GM18502 (cell line): ENCODE measurements at regions not wholly inside any gene's neighbourhood (a gene's known extent, or its start where the extent isn't known, plus 50 kb on each side); places are given as distances from the start of the nearest gene placed in this dataset.

Experiments used
- ATAC-seq: cut with Tn5 transposase; IDR thresholded peaks from one replicate; pipeline ENCODE4 v1.9.1; 2021; ENCODE audit warnings: mild to moderate bottlenecking; ENCODE audit not compliant: unreplicated experiment, poor library complexity

DNA sequence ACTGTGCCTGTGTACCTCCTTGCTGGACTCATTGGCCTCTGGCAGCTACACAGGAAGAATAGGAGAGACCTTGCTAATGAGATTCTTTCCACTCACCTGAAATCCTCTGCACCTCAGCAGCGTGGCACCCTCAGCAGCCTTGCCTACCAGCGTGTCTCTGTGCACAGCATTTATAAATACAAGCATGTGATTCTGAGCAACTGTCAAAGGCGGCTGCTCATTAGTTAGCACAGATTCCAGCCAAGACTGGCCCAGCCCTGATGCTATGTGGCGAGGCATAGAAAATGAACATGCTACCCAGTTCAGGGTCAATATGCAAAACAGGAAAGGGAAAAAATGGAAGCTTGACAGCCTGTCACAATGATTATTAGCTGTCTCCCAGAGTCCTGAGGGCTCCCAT is 298.0 kb downstream of the C4orf33 start:
- no peak for ATAC-seq

DNA sequence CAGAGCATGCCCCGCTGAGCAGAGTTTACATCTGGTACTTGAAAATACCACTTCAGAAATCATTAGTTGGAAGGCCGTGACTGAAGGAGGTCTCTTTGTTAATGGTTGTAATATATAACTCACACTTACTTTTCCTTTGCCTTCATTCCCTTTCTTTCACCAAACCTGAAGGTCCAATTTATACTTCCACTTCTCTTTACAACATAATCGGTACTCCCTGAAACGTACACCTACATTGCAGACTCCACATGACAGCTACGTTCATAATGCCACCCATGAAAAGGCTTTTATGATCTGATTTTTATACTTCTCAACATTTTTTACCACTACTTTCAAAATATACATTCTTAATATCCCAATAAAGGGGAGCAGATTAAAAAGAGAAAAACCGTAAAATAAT is 298.7 kb downstream of the C4orf33 start:
- ATAC-seq, result no peak

DNA sequence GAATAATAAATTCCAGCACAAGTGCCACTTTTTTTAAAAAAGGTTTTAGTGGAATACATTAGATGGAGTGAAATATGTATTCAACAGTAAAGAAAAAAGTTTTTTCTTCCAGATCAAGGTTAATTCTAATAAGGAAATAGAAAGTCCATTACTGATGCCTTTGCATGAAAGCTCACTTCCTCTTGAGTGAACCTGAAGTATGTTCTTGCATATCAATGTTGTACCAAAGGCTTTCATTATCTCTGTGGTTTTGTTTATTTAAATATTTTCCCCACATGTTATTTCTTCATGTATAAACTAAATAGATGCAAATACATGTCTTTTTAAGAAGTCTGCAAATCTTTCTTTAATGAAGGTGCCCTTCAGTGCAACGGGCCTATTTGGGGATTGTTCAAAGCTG is 307.9 kb downstream of the C4orf33 start:
- peak; percentile 58 for ATAC-seq

DNA sequence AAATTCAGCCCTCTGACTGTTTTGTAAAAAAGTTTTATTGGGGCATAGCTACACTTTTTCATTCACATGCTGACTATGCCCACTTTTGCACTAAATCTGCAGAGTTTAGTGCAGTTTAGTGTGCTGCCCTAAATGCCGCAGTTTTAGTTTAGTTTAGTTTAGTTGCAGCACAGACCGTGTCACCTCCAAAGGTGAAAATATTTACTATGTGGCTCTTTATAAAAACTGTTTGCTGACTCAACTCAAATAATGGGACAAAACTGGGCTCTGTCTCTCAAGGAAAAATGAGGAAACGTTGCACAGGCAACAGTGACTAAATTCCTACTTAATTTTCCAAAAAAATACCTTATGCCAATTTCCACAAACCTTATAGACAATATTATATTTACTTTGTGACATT is 314.2 kb downstream of the C4orf33 start:
- no peak for ATAC-seq

DNA sequence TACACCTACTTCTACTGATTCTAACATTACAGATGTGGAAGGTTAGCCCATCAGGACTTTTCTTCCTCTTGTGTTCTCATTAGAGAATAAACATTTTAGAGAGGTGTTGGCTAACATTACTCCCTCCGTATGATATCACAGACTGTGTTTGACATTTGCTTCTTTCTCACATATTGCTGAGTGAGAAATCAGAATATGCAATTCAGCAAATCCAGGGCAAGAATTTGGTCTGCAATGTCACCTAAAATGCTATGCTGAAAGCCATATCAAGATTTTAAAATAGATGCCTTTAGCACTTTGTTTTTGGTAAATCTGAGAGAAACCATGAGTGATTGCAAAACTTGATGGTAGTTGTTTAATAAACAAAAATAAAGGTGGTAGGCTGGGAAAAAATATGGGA is 319.1 kb downstream of the C4orf33 start:
- no peak for ATAC-seq

DNA sequence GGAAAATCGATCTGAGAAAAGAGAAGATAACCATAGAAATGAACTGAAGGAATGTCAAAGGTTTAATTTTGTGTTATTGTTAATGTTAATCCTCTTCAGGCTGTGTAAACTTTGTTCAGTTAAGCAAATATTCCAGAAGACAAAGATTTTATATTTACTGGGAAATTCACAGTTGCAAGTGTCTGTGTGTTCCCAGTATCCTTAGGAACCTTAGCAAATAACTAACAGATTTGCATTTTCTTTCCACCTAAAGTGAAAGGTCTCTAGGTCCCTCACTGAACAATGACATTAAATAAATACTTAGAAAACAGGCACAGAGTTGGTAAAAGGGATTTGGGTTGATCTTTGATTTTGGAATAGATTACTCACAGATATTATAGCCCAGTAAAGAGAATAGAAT is 324.7 kb downstream of the C4orf33 start:
- no peak for ATAC-seq

- no peak for ATAC-seq
Measured at GRCh38 chr4:129422277-129422676, 326.3 kb downstream of the C4orf33 start.

DNA sequence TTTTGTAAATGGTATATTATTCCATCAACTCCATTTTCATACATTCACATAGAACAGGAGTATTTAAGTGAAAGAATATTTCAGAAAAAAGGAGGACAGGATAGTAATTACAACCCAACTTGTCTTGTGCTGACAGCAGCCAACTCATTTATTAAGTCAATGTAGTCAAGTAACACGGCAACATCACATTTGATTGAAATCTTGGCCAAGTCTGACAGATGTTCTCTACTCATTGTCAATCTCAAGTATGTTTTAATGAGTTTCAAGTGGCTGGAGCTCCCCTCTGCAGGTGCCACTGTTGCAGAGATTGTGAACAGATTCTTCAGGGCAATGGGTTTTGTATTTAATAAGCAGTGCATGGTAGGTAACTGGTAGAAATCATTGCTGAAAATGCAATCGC is 332.5 kb downstream of the C4orf33 start:
- ATAC-seq, result no peak

DNA sequence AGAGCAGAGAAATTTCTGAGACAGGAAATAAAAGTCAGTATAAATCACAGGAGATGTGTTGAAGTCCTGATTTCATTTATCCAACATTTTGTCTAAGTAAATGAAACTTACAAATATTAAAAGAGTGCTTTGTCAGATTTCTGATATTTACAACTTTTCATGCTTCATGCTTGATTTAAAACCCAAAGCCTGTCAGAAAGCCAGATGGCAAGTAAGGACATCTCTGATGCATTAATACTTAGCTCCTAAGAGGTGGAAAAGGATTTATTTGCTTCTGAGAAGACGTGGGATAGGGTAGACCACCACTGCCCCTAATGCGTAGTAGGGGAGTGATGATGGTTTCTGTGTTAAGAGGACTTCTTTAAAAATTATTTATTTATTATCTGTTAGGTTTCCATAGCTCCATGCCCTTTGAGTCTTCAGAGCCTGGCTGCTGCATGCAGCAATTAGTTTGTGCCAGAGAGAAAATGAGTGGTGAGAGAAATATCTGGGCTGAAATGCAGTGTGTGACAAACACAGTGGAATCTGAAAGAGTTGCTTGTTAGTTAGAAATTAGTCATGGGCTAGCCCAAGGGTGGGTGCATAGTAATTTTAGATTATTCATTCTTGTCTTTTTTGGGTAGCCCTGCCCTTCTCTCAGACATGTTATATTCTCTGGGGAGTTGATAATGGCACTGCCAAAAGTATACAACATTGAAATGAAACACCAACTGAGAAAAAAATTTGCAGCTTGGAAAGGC is 333.8 kb downstream of the C4orf33 start:
- ATAC-seq, result no peak

- ATAC-seq, result no peak
Measured at GRCh38 chr4:129437347-129437746, 341.4 kb downstream of the C4orf33 start.

DNA sequence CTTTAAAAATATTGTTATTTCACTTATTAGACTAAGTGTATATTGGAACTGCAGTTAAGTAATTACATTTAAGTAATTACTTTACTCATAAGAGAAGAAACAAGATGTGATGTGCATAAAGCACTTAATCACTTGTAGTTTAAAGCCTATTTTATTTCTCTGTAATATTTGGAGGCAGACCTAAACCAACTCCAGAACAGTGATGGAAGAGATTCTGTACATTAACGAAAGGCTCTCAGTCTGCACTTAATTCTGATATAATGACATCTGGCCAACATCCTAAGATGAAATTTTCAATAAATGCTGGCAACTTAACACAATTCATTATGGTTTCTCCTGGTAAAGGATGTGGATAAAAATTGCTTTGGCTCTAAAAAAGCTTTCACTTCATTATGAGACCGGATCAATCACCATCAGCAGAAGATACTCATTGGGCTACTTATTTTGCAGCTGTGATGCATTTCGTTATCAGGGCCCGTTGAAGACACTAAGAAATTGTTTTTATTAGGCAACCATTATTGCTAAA is 342.6 kb downstream of the C4orf33 start:
- no peak for ATAC-seq

DNA sequence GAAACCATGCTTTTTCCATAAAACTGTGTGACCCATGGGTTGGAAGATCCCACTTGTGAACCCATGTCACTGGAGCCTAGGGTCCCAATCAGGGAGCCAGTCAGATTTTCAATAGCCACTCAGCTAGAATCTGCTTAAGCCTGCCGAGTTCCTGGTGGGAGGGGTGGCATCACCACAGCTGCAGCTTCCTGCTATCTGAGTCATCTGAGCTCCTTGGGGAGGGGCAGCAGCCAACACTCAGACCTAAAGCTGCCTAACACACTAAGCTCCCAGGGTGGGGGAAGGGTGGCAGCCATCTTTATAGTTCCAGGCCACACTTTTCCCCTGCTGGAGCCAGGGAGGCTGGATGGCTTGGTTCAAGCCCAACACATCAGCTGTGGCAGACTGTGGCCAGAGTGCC is 350.1 kb downstream of the C4orf33 start:
- ATAC-seq, result no peak

GRCh38 chr4:129453524-129454200 is 357.7 kb downstream of the C4orf33 start:
- no peak for ATAC-seq

GRCh38 chr4:129455482-129455881 is 359.5 kb downstream of the C4orf33 start:
- no peak for ATAC-seq

DNA sequence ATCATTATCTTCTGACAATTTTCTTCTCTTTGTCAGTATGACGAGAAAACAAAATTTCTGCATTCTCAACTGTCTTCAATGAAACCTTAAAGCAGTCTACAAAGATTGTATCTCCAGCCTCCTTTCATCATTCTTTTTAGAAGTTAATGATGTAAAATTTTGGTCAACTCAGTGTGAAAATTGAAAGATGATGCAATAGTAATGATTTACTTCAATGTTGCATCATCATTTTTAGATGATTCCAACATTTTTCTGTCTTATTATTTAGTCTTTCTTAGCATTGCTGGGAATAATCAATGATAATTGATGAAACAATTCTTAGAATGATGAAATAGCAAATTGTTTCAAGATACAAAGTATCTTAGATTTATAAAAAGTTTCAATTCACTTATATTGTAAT is 372.7 kb downstream of the C4orf33 start:
- no peak for ATAC-seq

DNA sequence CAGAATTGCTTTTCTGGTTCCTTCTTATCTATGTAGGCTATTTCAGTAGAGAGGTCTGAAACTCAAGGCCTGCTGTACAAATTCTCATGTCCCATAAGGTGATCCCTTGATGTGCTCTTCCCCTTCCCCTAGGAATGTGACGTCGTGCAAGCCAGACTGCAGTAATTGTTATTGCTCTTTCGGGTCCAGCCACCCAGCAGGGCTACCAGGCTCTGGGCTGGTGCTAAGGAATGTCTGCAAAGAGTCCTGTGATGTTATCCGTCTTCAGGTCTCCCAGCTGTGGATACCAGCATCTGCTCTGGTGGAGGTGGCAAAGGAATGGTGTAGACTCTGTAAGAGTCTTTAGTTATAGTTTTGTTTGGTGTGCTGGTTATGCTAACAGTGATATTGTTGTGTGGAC is 378.7 kb downstream of the C4orf33 start:
- ATAC-seq, result no peak

DNA sequence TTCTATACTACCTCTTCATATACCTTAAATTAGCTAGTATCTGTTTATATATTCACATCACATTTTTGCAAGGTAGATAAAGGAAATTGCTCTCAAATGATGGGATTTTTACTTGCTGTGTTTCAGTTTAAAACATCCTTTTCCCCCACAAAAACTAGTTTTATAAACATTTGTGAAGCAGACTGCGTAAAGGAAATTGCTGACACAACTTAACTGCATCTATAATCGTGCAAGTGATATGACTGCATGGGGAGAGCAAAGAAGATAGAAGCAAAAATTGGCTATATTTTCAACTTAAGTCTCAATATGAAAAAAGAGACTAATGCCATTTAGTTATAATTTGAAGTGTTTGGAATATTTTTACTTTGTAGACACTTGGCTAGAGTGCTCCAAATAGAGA is 385.2 kb downstream of the C4orf33 start:
- no peak for ATAC-seq

GRCh38 chr4:129488427-129488826 is 392.5 kb downstream of the C4orf33 start:
- ATAC-seq, result no peak

- no peak for ATAC-seq
Measured at GRCh38 chr4:129490516-129490915, 394.6 kb downstream of the C4orf33 start.

- ATAC-seq, result no peak
Measured at GRCh38 chr4:129498626-129499025, 402.7 kb downstream of the C4orf33 start.

DNA sequence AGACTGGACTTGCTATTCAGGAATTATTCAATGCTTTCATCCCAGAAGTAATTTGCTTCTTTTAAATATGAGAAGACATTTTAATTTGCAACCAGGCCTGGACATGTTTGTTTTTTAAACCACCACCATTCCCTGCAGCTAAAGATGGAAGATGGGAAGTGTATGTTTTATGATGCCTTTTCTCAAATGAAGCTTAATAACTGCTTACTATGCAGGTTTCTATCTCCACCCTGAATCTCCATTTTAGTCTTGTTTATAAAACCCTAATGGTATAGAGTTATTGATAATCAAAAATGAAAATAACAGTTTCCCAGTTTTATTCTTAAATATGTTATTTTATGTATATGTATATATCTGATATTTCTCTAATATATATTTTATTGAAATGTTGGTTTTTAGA is 418.9 kb downstream of the C4orf33 start:
- ATAC-seq, result no peak

DNA sequence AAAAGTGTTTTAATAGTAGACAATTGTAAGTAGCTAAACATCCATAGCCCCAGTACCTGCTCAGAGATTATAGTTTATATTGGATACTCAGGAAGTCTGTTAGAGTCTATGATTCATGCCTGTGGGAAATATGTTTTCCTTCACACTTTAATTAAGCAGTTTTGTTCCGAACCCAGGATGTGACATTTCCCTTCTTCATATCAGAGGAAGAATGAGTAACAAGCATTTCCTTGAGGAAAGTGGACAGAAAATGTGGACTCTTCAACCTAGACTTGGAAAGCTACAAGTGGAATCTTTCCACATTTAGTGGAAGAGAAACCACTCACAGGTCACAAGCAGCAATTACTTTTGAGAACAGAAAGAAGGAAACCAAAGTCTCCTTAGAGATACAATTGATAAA is 419.4 kb downstream of the C4orf33 start:
- ATAC-seq, result no peak
